Esophagus muscularis mucosa (tissue), 4 donors: ENCODE measurements at regions not wholly inside any gene's neighbourhood (a gene's known extent, or its start where the extent isn't known, plus 50 kb on each side); places are given as distances from the start of the nearest gene placed in this dataset.

Experiments used
- EP300 ChIP-seq: sonication (generic); formaldehyde crosslinking; IDR thresholded peaks from one replicate; pipeline ENCODE4 v1.6.1; 2017; ENCODE audit warnings: antibody characterized with exemption
- POLR2A ChIP-seq: fragments of 450-650 bp; IDR thresholded peaks from one replicate; pipeline ENCODE4 v1.6.1; 2017; ENCODE audit warnings: antibody characterized with exemption, moderate library complexity, mild to moderate bottlenecking, low read depth
- POLR2AphosphoS5 ChIP-seq, 2 donors: sonication (generic); formaldehyde crosslinking; IDR thresholded peaks; one replicate each; pipeline ENCODE4 v1.6.1; 2017; ENCODE audit warnings: antibody characterized with exemption in 2 of 2
- TF ChIP-seq, protein P1 (sequence below), 3 experiments: fragments of 200-600 bp in 2 of 3; fragments of 450-650 bp in 1 of 3; sonication (generic) in 2 of 3; IDR thresholded peaks; one replicate each; pipeline ENCODE4 v1.5.1; 2017 to 2019; ENCODE audit warnings: antibody characterized with exemption in 3 of 3, mild to moderate bottlenecking in 2 of 3, moderate library complexity in 1 of 3

DNA sequence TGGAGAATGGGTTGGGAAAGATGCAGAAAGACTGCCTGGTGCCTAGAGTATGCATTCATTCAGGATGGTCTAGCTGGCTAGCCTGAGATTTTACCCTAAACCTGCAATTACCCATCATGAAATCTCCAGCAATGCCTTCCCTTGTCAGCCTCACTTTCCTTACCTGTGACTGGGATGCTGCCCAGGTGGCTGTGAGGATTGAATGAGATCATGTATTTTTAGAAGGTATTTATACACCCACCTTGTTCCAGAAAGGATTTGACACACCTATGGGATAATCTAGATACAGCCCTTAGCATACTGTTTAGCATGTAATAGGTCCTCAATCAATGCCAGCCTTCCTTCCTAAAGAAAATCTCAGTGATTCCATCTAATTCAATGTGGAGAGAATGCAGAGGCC lies 561.4 kb downstream of the CDK5RAP2 start:
- TF ChIP-seq, protein P1, sequence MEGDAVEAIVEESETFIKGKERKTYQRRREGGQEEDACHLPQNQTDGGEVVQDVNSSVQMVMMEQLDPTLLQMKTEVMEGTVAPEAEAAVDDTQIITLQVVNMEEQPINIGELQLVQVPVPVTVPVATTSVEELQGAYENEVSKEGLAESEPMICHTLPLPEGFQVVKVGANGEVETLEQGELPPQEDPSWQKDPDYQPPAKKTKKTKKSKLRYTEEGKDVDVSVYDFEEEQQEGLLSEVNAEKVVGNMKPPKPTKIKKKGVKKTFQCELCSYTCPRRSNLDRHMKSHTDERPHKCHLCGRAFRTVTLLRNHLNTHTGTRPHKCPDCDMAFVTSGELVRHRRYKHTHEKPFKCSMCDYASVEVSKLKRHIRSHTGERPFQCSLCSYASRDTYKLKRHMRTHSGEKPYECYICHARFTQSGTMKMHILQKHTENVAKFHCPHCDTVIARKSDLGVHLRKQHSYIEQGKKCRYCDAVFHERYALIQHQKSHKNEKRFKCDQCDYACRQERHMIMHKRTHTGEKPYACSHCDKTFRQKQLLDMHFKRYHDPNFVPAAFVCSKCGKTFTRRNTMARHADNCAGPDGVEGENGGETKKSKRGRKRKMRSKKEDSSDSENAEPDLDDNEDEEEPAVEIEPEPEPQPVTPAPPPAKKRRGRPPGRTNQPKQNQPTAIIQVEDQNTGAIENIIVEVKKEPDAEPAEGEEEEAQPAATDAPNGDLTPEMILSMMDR (IDR thresholded peaks at IDR 0.05) = no peak
- TF ChIP-seq POLR2A = no peak
- no peak for TF ChIP-seq POLR2AphosphoS5 (IDR thresholded peaks at IDR 0.05)
- TF ChIP-seq EP300 = no peak
